GM12878 (cell line): ENCODE measurements at regions not wholly inside any gene's neighbourhood (a gene's known extent, or its start where the extent isn't known, plus 50 kb on each side); places are given as distances from the start of the nearest gene placed in this dataset.

Experiments used
- ATAC-seq: fragments of 200-7000 bp; cut with Tn5 transposase; 3 replicates; pipeline ENCODE4 v1.9.1; 2020; ENCODE audit warnings: mild to moderate bottlenecking, moderate library complexity
- BruUV-seq: library from RNA; stranded (reverse); fragments of 400-500 nt; replicated peaks from 2 replicates; lab custom pipeline; 2021; lab: Mats Ljungman, UMichigan
- CTCF ChIA-PET: fragments of 300-600 bp; sonication (Branson Sonifier 250); formaldehyde crosslinking; extraction: SDS; loops from one replicate; lab custom pipeline; 2021; ENCODE audit warnings: inconsistent platforms; lab: Yijun Ruan, JAX
- POLR2A ChIA-PET: fragments of 350-600 bp; formaldehyde crosslinking; extraction: SDS; loops from one replicate; lab custom pipeline; 2021; ENCODE audit warnings: inconsistent platforms; lab: Charles Lee
- RAD21 ChIA-PET: fragments of 300-600 bp; sonication (Branson Sonifier 250); formaldehyde crosslinking; loops from one replicate; lab custom pipeline; 2023; ENCODE audit warnings: antibody characterized with exemption; ENCODE audit not compliant: unreplicated experiment; lab: Charles Lee
- SMC1A ChIA-PET: fragments of 300-600 bp; sonication (Branson Sonifier 250); formaldehyde crosslinking; loops from one replicate; lab custom pipeline; 2023; ENCODE audit not compliant: unreplicated experiment, uncharacterized antibody; lab: Charles Lee
- DNase-seq: peaks from one replicate; pipeline ENCODE4 v3.0.0-alpha.2; 2011; ENCODE audit warnings: low read depth, low spot score
- FAIRE-seq: peaks from 3 replicates; lab custom pipeline; 2011; peaks lifted over from hg19 to GRCh38; lab: Jason Lieb, UNC
- H2AFZ ChIP-seq: 2 replicates; pipeline ENCODE4 v1.6.0; 2011; ENCODE audit warnings: low read depth, low read length, control low read depth; ENCODE audit not compliant: control insufficient read depth
- H3K27ac ChIP-seq: 2 replicates; pipeline ENCODE4 v1.5.1; 2011; ENCODE audit warnings: control low read depth; ENCODE audit not compliant: control insufficient read depth, insufficient read depth
- H3K27me3 ChIP-seq, 2 experiments: replicated peaks in 1 of 2; 2 replicates each; pipeline versions ENCODE4 v1.6.0 to v1.6.1; 2011; ENCODE audit warnings: low read length in 1 of 2; ENCODE audit not compliant: control insufficient read depth in 2 of 2, insufficient read depth in 2 of 2
- H3K36me3 ChIP-seq, 2 experiments: 2 replicates each; pipeline ENCODE4 v1.5.1; 2011; ENCODE audit warnings: low read length in 1 of 2; ENCODE audit not compliant: control insufficient read depth in 2 of 2, insufficient read depth in 2 of 2
- H3K4me1 ChIP-seq: 2 replicates; pipeline ENCODE4 v1.6.1; 2011; ENCODE audit warnings: mild to moderate bottlenecking, low read length, moderate library complexity, mixed read lengths; ENCODE audit not compliant: control insufficient read depth, insufficient read depth
- H3K4me2 ChIP-seq: 2 replicates; pipeline ENCODE4 v1.6.0; 2011; ENCODE audit warnings: control low read depth; ENCODE audit not compliant: control insufficient read depth, insufficient read depth
- H3K4me3 ChIP-seq: fragments of 200-600 bp; sonication (generic); 2 replicates; pipeline ENCODE4 v1.5.1; 2016
- H3K79me2 ChIP-seq: 2 replicates; pipeline ENCODE4 v1.6.0; 2011; ENCODE audit warnings: low read length; ENCODE audit not compliant: control insufficient read depth, insufficient read depth
- H3K9ac ChIP-seq: 2 replicates; pipeline ENCODE4 v1.8.0; 2011; ENCODE audit warnings: low read length, control low read depth, mixed read lengths; ENCODE audit not compliant: control insufficient read depth, insufficient read depth
- H3K9me3 ChIP-seq: replicated peaks from 3 replicates; pipeline ENCODE4 v1.5.1; 2011; ENCODE audit warnings: mild to moderate bottlenecking, low read length; ENCODE audit not compliant: control insufficient read depth, insufficient read depth
- H4K20me1 ChIP-seq: 2 replicates; pipeline ENCODE4 v1.6.0; 2011; ENCODE audit not compliant: control insufficient read depth, insufficient read depth
- BHLHE40 ChIP-seq, 2 experiments: fragments of 450-650 bp in 1 of 2; IDR thresholded peaks; 2 replicates each; pipeline ENCODE4 v1.6.1; 2011 to 2017; ENCODE audit warnings: low read depth in 2 of 2, borderline replicate concordance in 1 of 2, improper control_type of control experiment in 1 of 2, low read length in 1 of 2, mild to moderate bottlenecking in 1 of 2
- EGR1 ChIP-seq, 2 experiments: IDR thresholded peaks; 1 replicate in 1 of 2; 2 replicates in 1 of 2; pipeline ENCODE4 v1.6.1; 2011 to 2012; ENCODE audit warnings: low read depth in 2 of 2, low read length in 2 of 2, borderline replicate concordance in 1 of 2, mild to moderate bottlenecking in 1 of 2, moderate library complexity in 1 of 2
- ESRRA ChIP-seq: IDR thresholded peaks from 2 replicates; pipeline ENCODE4 v1.6.1; 2012; ENCODE audit warnings: mild to moderate bottlenecking, low read length, improper control_type of control experiment
- ETV6 ChIP-seq, 2 experiments: fragments of 450-650 bp in 1 of 2; IDR thresholded peaks in 1 of 2; conservative IDR thresholded peaks in 1 of 2; 2 replicates each; pipeline ENCODE4 v1.6.1; 2014; ENCODE audit warnings: antibody characterized with exemption in 1 of 2, borderline replicate concordance in 1 of 2, low read depth in 1 of 2, mild to moderate bottlenecking in 1 of 2, moderate library complexity in 1 of 2
- GABPA ChIP-seq: IDR thresholded peaks from 2 replicates; pipeline ENCODE4 v1.6.1; 2014; ENCODE audit warnings: antibody characterized with exemption, low read depth, mild to moderate bottlenecking, inconsistent platforms
- IRF5 ChIP-seq: fragments of 450-650 bp; IDR thresholded peaks from 2 replicates; pipeline ENCODE4 v1.6.1; 2017; ENCODE audit warnings: borderline replicate concordance
- NFIC ChIP-seq: IDR thresholded peaks from 2 replicates; pipeline ENCODE4 v1.6.1; 2012; ENCODE audit warnings: low read depth, mild to moderate bottlenecking, inconsistent platforms, low read length, moderate library complexity
- PRDM15 ChIP-seq: fragments of 450-650 bp; formaldehyde crosslinking; IDR thresholded peaks from 2 replicates; pipeline ENCODE4 v1.4.0; 2020; ENCODE audit warnings: mild to moderate bottlenecking, moderate library complexity
- SMC3 ChIP-seq: IDR thresholded peaks from 2 replicates; pipeline ENCODE4 v1.6.1; 2011; ENCODE audit warnings: low read length, improper control_type of control experiment, borderline replicate concordance
- ZBTB40 ChIP-seq: fragments of 450-650 bp; IDR thresholded peaks from 2 replicates; pipeline ENCODE4 v1.6.1; 2016; ENCODE audit warnings: mild to moderate bottlenecking, moderate library complexity, borderline replicate concordance
- ZNF384 ChIP-seq: IDR thresholded peaks from 2 replicates; pipeline ENCODE4 v1.6.1; 2012; ENCODE audit warnings: low read depth, mild to moderate bottlenecking, low read length, improper control_type of control experiment, borderline replicate concordance
- ZZZ3 ChIP-seq: IDR thresholded peaks from 2 replicates; pipeline ENCODE4 v1.6.1; 2011; ENCODE audit warnings: low read depth; ENCODE audit not compliant: control insufficient read depth, insufficient read length
- WGBS: methylation state at CpG from one replicate; pipeline ENCODE4 v1.1.6; 2016; ENCODE audit warnings: low lambda C conversion rate; ENCODE audit not compliant: insufficient replicate concordance, insufficient coverage; ENCODE audit errors: missing lambda C conversion rate; 5-methylcytosine and 5-hydroxymethylcytosine counted together
- in situ Hi-C: fragments of 300-500 bp; cut with MboI; formaldehyde crosslinking; loops from 9 replicates; pipeline ENCODE4 v1.14.3; 2018; ENCODE audit warnings: mixed read lengths
- intact Hi-C: fragments of 100-400 bp; cut with micrococcal nuclease; formaldehyde crosslinking; loops from one replicate; pipeline ENCODE4 v1.14.2; 2022; ENCODE audit not compliant: unreplicated experiment

GRCh38 chr3:82386647-82387046 lies 625.2 kb upstream of the GBE1 start (continued):
- TF ChIP-seq NFIC (peak; percentile 23; the same call in 1 of the 2 replicates), ETV6 (conservative IDR thresholded peaks at IDR 0.05 in 1 of 2, IDR thresholded peaks at IDR 0.05 in 1 of 2; ENCODE audit: borderline replicate concordance in 1 of 2, low read depth in 1 of 2) (peak in 1 of 2 experiments; percentile 63; a peak in 1 of 4 replicates), PRDM15 (CRISPR knock-in tag) (no peak)

- Histone ChIP-seq H3K27ac (no peak overlapping the region), H3K9ac (no peak overlapping the region), H3K79me2 (no peaks in the 10 kb centered on the region), H3K4me3 (no peak overlapping the region), H3K27me3 (no peaks in the 10 kb centered on the region), H4K20me1 (no peaks in the 10 kb centered on the region), H3K9me3 (no peaks in the 10 kb centered on the region), H3K4me2 (no peak overlapping the region), H3K36me3 (no peaks in the 10 kb centered on the region), H2AFZ (no peak overlapping the region), H3K4me1 (no peaks in the 10 kb centered on the region)
- in situ Hi-C loops (no loop called here), intact Hi-C loops (no loop called here)
- ATAC-seq = no peak
- ChIA-PET POLR2A (no interaction called here), SMC1A (no interaction called here), CTCF (interaction anchor here (0.8 kb wide), 1 partner anchor 9 kb away, joined by 3 read pairs; no protein-coding TSS in a partner anchor), RAD21 (no interaction called here)
- WGBS = 0% methylated on average over 3 of the region's 3 CpGs
- no peak for FAIRE-seq
- BruUV-seq = no TSS peak
- DNase-seq = no peak
- no peak for TF ChIP-seq ETV6 (conservative IDR thresholded peaks at IDR 0.05 in 1 of 2, IDR thresholded peaks at IDR 0.05 in 1 of 2; ENCODE audit: borderline replicate concordance in 1 of 2, low read depth in 1 of 2)
- TF ChIP-seq ESRRA = no peak
- TF ChIP-seq GABPA = no peak
- TF ChIP-seq EGR1 (IDR thresholded peaks at IDR 0.05; ENCODE audit: borderline replicate concordance in 1 of 2, low read depth in 2 of 2, low read length in 2 of 2) = no peak
- TF ChIP-seq SMC3 = no peak
- TF ChIP-seq ZZZ3 = no peak
- no peak for TF ChIP-seq ZNF384
- TF ChIP-seq IRF5 = no peak
- TF ChIP-seq BHLHE40 (IDR thresholded peaks at IDR 0.05; ENCODE audit: borderline replicate concordance in 1 of 2, low read depth in 2 of 2, low read length in 1 of 2) = no peak
- TF ChIP-seq ZBTB40 = no peak
Measured at GRCh38 chr3:82384181-82384580, 622.7 kb upstream of the GBE1 start.
